NT2/D1 (cell line): ENCODE measurements at regions not wholly inside any gene's neighbourhood (a gene's known extent, or its start where the extent isn't known, plus 50 kb on each side); places are given as distances from the start of the nearest gene placed in this dataset.

Source experiments
- DNase-seq: peaks from one replicate; pipeline ENCODE4 v3.0.0-alpha.2; 2011; ENCODE audit warnings: low read depth, low spot score
- H3K27me3 ChIP-seq: 2 replicates; pipeline ENCODE4 v1.6.0; 2011; ENCODE audit warnings: mild to moderate bottlenecking; ENCODE audit not compliant: insufficient read length, insufficient read depth
- H3K36me3 ChIP-seq: 2 replicates; pipeline ENCODE4 v1.6.1; 2011; ENCODE audit warnings: mild to moderate bottlenecking, low read length, mixed read lengths; ENCODE audit not compliant: insufficient read depth, insufficient read length
- H3K4me1 ChIP-seq: 2 replicates; pipeline ENCODE4 v1.5.1; 2011; ENCODE audit not compliant: insufficient read depth, insufficient read length
- H3K4me3 ChIP-seq: 2 replicates; pipeline ENCODE4 v1.5.1; 2011; ENCODE audit warnings: low read depth; ENCODE audit not compliant: insufficient read length
- H3K9ac ChIP-seq: 2 replicates; pipeline ENCODE4 v1.6.0; 2011; ENCODE audit warnings: low read depth; ENCODE audit not compliant: insufficient read length
- H3K9me3 ChIP-seq: 2 replicates; pipeline ENCODE4 v1.5.1; 2011; ENCODE audit warnings: mild to moderate bottlenecking, low read length; ENCODE audit not compliant: insufficient read depth
- SUZ12 ChIP-seq: IDR thresholded peaks from 2 replicates; pipeline ENCODE4 v1.6.1; 2011; ENCODE audit not compliant: insufficient read length, insufficient read depth; ENCODE audit errors: extremely low read depth
- YY1 ChIP-seq: IDR thresholded peaks from 2 replicates; pipeline ENCODE4 v1.6.1; 2011; ENCODE audit not compliant: insufficient read length, insufficient read depth
- ZNF274 ChIP-seq: IDR thresholded peaks from 2 replicates; pipeline ENCODE4 v1.6.1; 2011; ENCODE audit warnings: mild to moderate bottlenecking, low read depth, low read length

DNA sequence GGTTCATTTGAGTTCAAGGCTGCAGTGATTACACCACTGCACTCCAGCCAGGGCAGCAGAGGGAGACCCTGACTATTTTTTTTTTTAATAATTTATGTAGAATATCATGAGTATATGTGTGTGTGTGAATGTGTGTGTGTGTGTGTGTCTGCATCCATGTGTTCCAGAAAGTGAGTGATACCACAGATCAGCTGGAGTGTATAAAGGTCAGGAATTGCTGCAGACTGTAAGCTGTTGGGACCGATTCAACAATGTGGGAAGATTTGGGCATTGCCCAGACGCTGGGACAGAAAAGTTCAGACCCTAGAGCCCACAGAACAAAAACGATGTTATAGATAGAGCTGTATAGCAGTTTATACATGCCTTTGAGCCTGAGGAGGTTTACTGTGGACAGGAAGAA is 435.6 kb downstream of the CCSER2 start:
- H3K4me3 ChIP-seq, result no peak overlapping the region
- H3K9ac ChIP-seq, result no peak overlapping the region
- no peak for DNase-seq
- H3K36me3 ChIP-seq, result no peaks in the 10 kb centered on the region
- H3K4me1 ChIP-seq, result no peaks in the 10 kb centered on the region
- peaks cover 6% of the 10 kb centered on the region; the same call in 1 of the 2 replicates for H3K9me3 ChIP-seq
- TF ChIP-seq ZNF274 (no peak), SUZ12 (no peak), YY1 (no peak)
- H3K27me3 ChIP-seq, result no peaks in the 10 kb centered on the region

DNA sequence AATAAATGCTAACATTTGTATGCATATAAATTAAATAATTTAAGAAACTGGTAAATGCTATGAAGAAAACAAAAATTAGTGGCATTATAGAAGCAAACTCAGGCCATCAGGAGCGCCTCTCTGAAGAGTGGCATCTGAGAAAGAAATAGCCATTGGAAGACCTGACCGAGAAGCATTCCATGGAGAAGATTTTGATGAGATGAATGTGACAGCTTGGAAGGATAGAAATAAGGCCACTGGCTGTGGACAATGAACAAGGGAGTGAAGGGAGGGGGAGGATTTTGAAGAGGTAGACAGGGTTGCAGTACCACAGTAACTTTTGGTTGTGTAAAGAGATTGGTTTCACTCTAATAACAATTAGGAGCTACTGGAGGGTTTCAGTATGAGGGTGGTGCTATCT is 436.7 kb downstream of the CCSER2 start:
- H3K9ac ChIP-seq, result no peak overlapping the region
- TF ChIP-seq ZNF274, result no peak
- no peak for TF ChIP-seq SUZ12
- TF ChIP-seq YY1, result no peak
- DNase-seq, result no peak
- H3K27me3 ChIP-seq, result no peaks in the 10 kb centered on the region
- H3K4me3 ChIP-seq, result no peak overlapping the region
- no peaks in the 10 kb centered on the region for H3K36me3 ChIP-seq
- no peaks in the 10 kb centered on the region for H3K4me1 ChIP-seq
- peaks cover 6% of the 10 kb centered on the region; the same call in 1 of the 2 replicates for H3K9me3 ChIP-seq

DNA sequence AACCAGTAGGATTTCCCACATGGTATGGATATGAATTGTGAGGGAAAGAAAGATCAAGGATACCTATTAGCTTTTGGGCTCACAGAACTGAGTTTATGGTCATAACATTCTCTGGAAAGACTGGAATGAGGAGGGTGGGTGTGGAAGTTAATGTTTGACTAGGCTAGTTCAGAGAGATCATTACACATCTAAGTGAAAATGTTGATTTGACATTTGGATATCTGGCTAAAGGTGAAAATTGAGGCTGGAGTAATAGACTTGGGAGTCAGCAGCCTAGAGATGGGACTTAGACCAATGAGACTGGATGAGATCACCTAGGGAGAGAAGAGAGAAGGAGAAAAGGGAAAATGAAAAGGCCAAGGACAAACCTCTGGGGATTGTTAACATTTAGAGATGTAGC is 437.3 kb downstream of the CCSER2 start:
- DNase-seq, result no peak
- no peaks in the 10 kb centered on the region for H3K4me1 ChIP-seq
- TF ChIP-seq ZNF274, result no peak
- TF ChIP-seq SUZ12, result no peak
- TF ChIP-seq YY1, result no peak
- no peaks in the 10 kb centered on the region for H3K27me3 ChIP-seq
- H3K4me3 ChIP-seq, result no peak overlapping the region
- H3K9me3 ChIP-seq, result peaks cover 6% of the 10 kb centered on the region; the same call in 1 of the 2 replicates
- H3K36me3 ChIP-seq, result no peaks in the 10 kb centered on the region
- H3K9ac ChIP-seq, result no peak overlapping the region

DNA sequence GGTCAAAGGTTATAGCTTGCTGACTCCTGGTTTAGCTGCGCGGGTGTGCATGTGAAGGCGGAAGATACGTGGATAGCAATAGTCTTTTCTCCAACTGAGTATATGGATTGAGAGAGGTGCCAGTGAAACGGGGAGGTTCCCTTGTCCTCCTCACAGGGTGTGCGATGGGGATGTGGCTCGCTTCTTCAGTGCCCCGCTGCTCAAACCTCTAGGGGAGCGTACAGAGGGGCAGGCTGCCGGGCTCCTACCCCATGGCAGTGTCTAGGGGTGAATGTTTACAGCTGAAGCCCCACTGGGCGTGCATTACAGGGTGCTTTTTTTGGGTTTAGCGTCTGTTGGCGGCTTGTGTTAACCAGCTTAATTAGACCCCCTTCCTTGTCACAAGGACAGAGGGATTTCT is 438.5 kb downstream of the CCSER2 start:
- H3K9me3 ChIP-seq, result peaks cover 6% of the 10 kb centered on the region; the same call in 1 of the 2 replicates
- TF ChIP-seq SUZ12 (no peak), YY1 (no peak), ZNF274 (no peak)
- no peak for DNase-seq
- no peaks in the 10 kb centered on the region for H3K36me3 ChIP-seq
- H3K4me3 ChIP-seq, result no peak overlapping the region
- H3K9ac ChIP-seq, result no peak overlapping the region
- H3K27me3 ChIP-seq, result no peaks in the 10 kb centered on the region
- no peaks in the 10 kb centered on the region for H3K4me1 ChIP-seq

DNA sequence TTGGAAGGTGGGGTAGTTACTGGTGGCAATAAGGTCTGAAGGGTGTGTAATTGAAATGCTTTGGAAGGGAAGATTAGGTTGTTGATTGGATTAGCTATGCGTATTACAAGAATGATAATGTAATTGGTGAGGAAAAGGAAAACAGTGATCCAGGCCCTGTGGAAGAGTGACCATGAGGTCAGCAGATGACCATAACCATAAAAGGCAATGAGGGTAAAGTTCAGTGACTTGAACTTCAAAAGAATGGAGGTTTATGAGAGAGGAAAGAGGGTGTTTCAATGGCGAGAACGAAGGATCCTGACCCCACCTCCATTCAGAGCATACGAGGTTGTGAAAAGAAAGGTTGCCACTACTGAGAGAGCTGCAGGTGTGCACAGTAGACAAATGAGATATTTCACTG is 439.7 kb downstream of the CCSER2 start:
- TF ChIP-seq YY1, result no peak
- no peak for TF ChIP-seq SUZ12
- no peak for TF ChIP-seq ZNF274
- no peak for DNase-seq

DNA sequence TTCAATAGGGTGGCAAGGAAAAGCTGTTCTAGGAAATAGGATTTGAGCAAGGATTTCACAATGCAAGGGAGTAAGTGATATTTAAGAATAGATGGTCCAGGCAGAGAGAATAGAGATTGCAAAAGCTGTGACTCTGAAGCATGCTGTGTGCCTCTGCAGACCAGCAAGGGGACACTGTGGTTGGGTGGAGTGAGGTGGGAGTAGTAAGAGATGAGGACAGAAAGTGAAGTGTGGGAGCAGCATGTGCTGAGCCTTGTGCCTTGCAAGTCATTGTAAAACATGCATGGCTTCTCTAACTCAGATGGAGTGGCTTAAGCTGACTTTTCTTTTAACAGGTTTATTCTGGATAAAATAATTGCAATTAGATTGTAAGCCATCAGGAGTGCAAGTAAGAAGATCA is 442.4 kb downstream of the CCSER2 start:
- TF ChIP-seq ZNF274, result no peak
- TF ChIP-seq SUZ12, result no peak
- no peaks in the 10 kb centered on the region for H3K9me3 ChIP-seq
- H3K27me3 ChIP-seq, result no peaks in the 10 kb centered on the region
- H3K36me3 ChIP-seq, result no peaks in the 10 kb centered on the region
- no peak for DNase-seq
- H3K4me3 ChIP-seq, result no peak overlapping the region
- no peak overlapping the region for H3K9ac ChIP-seq
- H3K4me1 ChIP-seq, result no peaks in the 10 kb centered on the region

More for the DNA sequence above, 439.7 kb downstream of the CCSER2 start:
- no peaks in the 10 kb centered on the region for H3K4me1 ChIP-seq
- H3K9me3 ChIP-seq, result peaks cover 2% of the 10 kb centered on the region; the same call in 1 of the 2 replicates
- no peaks in the 10 kb centered on the region for H3K36me3 ChIP-seq
- H3K4me3 ChIP-seq, result no peak overlapping the region
- H3K9ac ChIP-seq, result no peak overlapping the region
- H3K27me3 ChIP-seq, result no peaks in the 10 kb centered on the region

DNA sequence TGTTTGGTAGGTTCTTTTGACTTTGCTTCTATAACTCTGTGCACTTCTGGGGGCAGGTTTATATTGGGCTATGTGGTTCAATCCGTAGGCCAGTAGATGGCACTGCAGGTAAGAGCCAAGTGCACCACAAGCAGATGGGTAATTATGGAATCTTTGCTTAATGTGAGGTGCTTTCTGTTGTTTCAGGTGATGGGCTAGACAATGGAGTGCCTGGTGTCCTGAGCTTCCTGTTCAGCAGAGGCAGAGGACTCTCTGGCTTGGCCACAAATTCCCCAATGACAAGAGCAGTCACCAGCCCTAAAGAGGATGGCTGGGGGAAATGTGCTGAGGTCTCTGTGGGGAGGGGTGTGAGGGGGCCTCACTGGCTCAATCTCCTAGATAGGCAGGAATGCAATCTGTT is 455.0 kb downstream of the CCSER2 start:
- H3K9me3 ChIP-seq, result no peaks in the 10 kb centered on the region
- no peak overlapping the region for H3K4me3 ChIP-seq
- no peaks in the 10 kb centered on the region for H3K27me3 ChIP-seq
- H3K9ac ChIP-seq, result no peak overlapping the region
- no peaks in the 10 kb centered on the region for H3K4me1 ChIP-seq
- DNase-seq, result peak; percentile 28
- TF ChIP-seq SUZ12, result no peak
- TF ChIP-seq YY1, result no peak
- TF ChIP-seq ZNF274, result no peak
- H3K36me3 ChIP-seq, result no peaks in the 10 kb centered on the region
